ENCODE measurements at regions not wholly inside any gene's neighbourhood (a gene's known extent, or its start where the extent isn't known, plus 50 kb on each side); places are given as distances from the start of the nearest gene placed in this dataset.

GRCh38 chr12:84660139-84660538 lies 252.5 kb downstream of the SLC6A15 start:
- DNase-seq, result no peak

GRCh38 chr12:84658877-84659276 lies 253.7 kb downstream of the SLC6A15 start:
- DNase-seq, result peak; percentile 57

DNA sequence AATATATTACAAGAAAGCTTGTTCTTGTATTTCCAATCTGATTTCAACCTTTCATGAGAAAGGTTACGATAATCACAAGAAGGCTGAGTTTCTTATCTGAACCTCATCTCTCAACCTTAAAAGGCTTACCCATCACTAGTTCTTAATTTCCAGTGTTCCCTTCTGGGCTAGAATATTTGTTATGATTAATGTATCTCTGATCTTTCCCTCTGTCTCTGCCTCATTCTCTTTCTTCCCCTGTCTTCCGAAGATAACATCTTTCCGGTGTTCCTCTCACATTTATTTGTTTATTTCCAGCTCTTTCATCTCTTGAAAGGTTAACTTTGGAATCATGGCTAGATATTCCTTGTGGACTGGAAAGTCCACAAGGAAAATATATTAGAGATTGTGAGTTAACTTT lies 255.9 kb downstream of the SLC6A15 start:
- no peak for DNase-seq

- no peak for DNase-seq
Observed at GRCh38 chr12:84653482-84653881, 259.1 kb downstream of the SLC6A15 start.

GRCh38 chr12:84648425-84648824 lies 264.2 kb downstream of the SLC6A15 start:
- DNase-seq, result no peak

DNA sequence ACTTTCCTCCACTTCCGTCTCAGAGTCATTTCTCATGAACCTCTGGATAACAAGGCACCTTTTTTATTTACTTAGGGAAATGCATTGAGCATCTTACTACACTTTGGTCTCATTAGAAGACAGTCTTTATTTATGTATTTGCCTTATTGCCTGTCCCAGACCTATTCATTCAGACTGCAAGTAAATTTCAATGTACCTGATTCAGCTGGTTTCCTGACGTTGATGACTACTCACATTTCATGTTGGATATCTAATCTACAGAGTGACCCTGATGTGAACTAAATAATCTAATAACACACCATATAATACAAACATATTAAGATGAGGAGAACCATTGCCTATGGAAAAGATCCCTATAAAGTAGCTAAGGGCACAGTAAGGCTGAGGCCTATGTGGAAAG lies 267.7 kb downstream of the SLC6A15 start:
- no peak for DNase-seq

- DNase-seq, result no peak
Observed at GRCh38 chr12:84643993-84644392, 268.6 kb downstream of the SLC6A15 start.

DNA sequence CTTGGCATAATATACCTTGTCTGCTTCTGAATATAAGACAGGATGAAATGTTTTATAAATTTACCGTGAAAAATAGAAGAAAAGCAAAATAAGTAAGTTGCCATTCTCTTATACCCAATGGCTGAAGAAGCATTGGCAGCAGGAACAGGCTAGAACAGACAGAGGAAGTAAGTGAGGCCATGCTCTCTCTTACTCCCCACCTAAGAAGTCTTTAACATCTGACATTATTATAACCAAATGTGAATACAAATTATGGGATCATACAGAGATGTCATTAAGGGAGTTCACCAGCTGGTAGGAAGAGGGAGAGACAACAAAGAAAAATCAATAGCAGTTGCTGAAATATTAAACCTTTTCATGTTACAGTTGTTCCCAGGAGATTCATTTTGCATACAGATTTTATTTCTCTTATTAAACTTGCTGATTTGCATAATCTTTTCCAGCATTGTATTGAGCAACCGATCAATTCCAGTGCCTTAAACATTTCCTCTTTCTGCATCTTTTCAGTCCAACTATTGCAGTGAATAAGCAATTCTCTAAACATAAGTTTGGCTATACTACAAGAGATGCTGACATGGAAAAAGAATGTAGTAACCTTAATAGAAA lies 270.6 kb downstream of the SLC6A15 start:
- DNase-seq, result peak; percentile 69

DNA sequence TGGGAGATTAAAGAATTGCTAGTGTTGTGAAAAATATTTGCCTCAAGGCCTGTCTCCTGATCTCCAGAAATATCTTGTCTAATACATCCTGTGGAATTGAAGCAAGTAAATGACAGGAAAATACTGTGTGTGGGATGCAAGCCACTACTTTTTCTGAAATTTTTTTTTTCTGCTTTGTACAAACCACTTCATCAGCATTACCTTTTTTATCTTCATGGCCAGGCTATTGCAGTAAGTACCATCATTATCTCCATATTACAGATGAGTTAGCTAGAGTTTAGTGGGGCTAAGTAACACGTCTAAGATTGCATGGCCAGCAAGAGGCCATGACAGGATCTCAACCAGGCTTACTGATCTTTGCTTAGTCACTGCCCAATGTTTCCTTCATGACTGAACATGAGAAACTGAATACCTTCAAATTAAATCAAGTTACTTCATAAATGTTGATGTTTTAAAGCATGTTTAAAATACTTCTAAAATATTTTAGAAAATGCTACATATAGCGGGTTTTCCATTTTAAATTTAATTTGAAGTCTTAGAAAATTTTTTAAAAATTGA lies 273.7 kb downstream of the SLC6A15 start:
- no peak for DNase-seq

DNA sequence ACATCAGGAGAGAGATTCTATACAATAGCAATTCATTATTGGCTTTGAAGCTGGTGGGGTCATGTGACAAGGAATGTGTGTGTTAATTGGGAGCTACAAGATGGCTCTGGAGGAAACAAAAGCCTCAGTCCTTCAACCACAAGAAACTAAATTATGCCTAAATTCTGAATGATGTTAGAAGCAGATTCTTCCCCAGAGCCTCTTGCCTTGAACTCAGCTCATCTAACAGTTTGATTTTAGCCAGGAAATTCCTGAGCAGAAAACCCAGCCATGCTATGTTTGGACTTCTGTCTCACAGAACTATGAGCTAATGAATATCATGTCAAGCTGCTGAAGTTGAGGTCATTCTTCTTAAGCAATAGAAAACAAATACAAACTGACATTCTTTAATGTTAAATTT lies 274.7 kb downstream of the SLC6A15 start:
- no peak for DNase-seq

DNA sequence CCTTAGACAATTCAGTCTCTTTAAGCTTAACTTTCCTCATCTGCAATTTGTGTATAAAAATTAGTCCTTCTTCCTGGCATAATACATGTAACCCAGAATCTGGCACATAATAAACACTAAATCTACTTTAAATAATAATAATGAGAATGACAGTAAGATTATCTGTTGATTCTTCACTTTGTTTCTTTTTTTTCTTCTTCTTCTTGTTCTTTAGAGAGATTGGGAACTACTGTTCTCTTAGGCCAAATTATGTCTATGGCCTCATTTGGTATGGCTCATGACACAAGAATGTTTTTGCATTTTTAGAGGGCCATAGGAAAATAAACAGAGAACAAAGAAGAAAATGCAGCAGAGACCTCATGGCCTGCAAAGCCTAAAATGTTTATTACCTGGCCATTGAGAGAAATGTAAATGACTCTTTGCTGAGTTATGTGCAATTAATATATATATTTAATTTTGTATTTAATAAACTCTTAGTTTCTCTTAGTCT lies 275.8 kb downstream of the SLC6A15 start:
- DNase-seq, result no peak

DNA sequence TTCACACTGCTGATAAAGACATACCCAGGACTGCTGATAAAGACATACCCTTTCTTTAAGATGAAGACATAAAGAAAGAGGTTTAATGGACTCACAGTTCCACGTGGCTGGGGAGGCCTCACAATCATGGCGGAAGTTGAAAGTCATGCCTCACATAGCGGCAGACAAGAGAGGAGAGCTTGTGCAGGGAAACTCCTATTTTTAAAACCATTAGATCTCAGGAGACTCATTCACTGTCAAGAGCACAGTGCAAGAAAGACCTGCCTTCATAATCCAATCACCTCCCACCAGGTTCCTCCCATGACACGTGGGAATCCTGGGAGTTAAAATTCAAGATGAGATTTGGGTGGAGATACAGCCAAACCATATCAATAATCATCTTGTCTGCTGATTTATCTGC lies 278.1 kb downstream of the SLC6A15 start:
- no peak for DNase-seq

DNA sequence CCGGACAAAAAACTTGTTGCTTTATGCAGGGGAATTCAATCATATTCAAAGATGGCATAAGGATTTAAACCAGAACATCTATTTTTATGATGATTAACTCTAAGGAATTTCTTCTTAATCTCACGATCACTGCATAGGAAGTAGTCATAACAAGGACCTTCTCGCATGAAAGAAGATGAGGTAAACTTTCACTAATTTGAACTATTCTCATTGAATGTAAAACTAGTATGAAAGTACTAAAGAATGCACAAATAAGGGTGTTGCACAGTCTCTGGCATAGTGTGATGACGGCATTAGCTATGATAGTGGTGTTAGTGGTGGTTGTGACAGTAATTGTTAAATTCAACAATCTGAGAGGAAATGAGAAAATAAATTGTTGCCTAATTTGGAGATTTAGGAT lies 280.0 kb downstream of the SLC6A15 start:
- DNase-seq, result no peak

- no peak for DNase-seq
Observed at GRCh38 chr12:84631020-84631419, 281.6 kb downstream of the SLC6A15 start.

DNA sequence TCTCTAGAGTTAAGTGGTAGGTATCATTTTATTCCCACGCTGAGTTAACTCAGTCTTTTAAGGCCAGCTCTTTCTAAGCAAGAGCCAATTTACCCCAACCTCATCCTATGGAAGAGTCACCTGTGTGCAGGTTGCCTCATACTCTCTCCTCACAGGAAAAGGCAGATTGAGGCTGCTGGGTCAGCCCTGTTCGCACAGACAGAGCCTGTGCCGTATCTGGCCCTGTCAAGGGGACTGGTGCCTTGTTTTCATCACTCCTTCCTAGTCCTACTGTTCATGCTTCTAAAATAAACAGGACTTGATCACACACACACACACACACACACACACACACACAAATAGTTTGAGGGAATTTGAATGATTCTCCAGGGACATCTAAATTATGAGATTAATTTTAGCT lies 285.0 kb downstream of the SLC6A15 start:
- DNase-seq, result no peak

DNA sequence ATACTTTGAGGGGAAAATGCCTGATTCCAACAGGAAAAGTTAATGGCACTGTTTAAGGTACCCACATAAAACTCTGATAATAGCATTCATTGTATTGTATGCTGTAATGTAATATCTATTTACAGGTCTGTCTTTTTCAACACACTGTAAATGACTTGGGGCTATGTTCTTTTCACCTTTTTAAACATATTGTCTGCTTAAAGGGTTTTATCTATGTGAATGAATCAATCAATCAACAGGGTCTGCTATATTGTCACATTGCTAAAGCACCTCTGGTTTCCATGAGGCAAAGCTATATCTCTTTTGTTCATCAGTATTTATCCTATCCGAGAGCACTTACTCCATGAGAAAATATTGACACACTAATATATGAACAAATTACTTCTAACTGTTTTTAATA lies 288.0 kb downstream of the SLC6A15 start:
- DNase-seq, result no peak

GRCh38 chr12:84619053-84619571 lies 293.5 kb downstream of the SLC6A15 start:
- DNase-seq, result no peak

- DNase-seq, result no peak
Observed at GRCh38 chr12:84607170-84607819, 305.3 kb downstream of the SLC6A15 start.

DNA sequence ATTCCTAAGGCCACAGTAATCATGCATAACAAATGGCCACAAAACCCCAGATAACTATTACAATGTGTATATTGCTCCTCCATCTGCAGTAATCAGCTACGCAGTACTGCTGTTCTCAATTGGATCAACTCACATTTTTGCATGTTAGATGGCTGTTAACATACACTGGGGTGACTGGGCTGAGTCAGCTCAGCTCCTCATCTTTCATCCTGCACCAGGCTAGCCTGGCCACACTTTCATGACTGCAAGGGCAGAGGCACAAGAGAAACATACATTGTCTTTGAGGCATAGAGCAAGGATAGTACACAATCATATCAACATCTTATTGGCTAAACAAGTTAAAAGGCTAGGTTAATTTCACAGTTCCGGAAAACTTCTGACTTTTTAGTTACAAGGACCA lies 306.6 kb downstream of the SLC6A15 start:
- DNase-seq, result no peak

DNA sequence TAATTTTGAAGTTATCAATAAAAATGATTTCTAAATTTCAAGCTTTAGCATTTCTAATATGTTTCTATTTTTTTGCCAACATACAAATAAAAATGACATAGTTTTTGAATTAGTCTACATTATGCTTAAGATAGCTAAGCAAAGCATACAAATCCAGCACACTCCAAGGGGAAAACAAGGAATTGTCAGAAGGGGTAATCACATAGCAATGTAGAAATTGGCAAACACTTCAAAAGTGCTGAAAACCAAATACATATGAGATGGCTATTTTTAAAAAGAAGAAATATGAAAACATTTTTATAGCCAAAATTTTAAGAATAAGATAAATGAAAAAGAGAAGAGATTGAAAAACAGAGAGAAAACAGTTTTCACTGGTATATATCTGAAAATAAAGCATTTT lies 308.0 kb downstream of the SLC6A15 start:
- peak; percentile 40 for DNase-seq

DNA sequence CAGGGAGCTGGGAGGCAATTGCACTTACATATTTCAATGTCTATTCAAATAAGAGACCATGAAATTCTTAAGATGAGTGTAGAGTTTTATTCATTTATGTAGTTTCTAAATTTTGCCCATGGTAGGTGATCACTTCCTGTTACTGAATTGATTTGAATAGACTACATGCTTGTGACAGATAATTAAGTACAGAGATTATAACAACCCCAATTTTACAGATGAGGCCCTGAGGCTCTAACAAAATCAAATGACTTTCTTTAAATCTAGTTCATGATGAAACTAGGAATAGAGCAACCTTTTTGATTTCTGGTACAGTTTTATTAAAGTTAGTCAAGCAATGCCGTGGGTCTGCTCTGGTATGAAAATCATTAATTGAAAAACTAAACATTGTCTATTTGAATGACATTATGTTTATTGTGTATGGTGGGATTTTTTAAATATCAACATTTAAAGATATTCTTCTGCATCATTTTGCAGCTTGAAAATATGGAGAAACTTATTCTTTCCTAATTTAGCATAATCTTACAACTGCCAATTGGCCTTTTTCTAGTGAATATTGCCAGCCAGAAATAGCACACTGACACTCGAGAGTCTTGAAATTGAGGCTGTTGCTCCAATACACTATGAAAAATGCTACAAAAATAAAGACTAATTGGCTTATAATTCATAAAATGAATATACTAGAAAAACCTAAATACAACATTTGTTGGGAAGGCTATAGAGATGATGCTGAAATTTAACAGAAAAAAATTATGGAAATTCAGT lies 308.9 kb downstream of the SLC6A15 start:
- no peak for DNase-seq

DNA sequence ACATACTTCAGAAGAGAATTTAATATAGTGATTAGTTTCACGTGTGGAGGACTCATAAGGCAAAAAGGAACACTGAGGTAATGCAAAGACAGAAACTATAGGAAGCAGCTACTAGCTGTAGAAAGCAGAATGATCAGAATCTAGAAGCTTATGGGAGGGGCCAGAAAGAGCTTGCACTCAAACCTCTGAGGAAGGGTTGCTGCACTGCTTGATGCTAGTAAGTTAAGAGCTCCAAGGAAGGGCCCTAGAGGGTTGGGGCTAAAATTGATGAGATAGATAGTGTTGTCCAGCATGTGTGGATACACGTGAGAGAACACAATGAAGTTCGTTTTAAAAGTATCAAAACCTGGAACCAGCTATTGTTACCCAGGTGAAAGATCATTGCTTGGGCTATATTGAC lies 311.1 kb downstream of the SLC6A15 start:
- DNase-seq, result no peak

GRCh38 chr12:84599539-84599938 lies 313.1 kb downstream of the SLC6A15 start:
- no peak for DNase-seq

DNA sequence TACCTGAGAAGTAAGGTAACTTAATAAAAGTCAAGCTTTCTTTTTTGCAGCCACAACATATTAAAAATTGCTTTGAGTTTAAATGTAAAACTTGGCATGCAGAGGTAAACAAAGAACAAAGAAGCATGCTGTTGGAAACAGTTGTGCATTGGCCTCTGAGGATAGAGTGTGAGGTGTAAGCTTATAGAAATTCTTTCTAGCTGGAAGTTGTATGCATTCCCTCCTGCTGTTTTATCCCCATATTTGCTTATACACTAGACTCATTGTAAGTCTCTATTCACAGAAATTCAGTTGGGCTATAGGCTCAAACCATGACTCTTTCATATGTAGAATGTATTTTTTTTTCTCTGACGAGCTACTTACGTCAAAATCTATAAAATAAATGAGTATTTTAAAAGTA lies 316.3 kb downstream of the SLC6A15 start:
- peak; percentile 16 for DNase-seq
